Natural killer cell (primary cell): ENCODE measurements at regions not wholly inside any gene's neighbourhood (a gene's known extent, or its start where the extent isn't known, plus 50 kb on each side); places are given as distances from the start of the nearest gene placed in this dataset.

Source experiments
- ATAC-seq, 3 donors: fragments of 150-1000 bp in 2 of 3; fragments of 200-7000 bp in 1 of 3; cut with Tn5 transposase; 1 replicate in 1 of 3; 2 replicates in 2 of 3; pipeline ENCODE4 v1.10.0; 2021; ENCODE audit warnings: mild to moderate bottlenecking in 2 of 3, moderate library complexity in 2 of 3
- DNase-seq, 2 donors: peaks; one replicate each; pipeline versions ENCODE4 v3.0.0 to v3.0.0-alpha.2; 2013 to 2021; ENCODE audit warnings: mixed read lengths in 1 of 2
- H3K27ac ChIP-seq: one replicate; pipeline ENCODE4 v1.5.1; 2013; ENCODE audit warnings: mild to moderate bottlenecking, low read length
- H3K27me3 ChIP-seq: one replicate; pipeline ENCODE4 v1.6.1; 2013; ENCODE audit warnings: low read length; ENCODE audit not compliant: control insufficient read depth, insufficient read depth
- H3K36me3 ChIP-seq: one replicate; pipeline ENCODE4 v1.6.1; 2013; ENCODE audit warnings: low read length; ENCODE audit not compliant: control insufficient read depth, insufficient read depth
- H3K4me1 ChIP-seq: one replicate; pipeline ENCODE4 v1.6.1; 2013; ENCODE audit warnings: low read length; ENCODE audit not compliant: control insufficient read depth, insufficient read depth
- H3K4me3 ChIP-seq: one replicate; pipeline ENCODE4 v1.5.1; 2013; ENCODE audit warnings: low read length
- H3K9me3 ChIP-seq: one replicate; pipeline ENCODE4 v1.6.1; 2013; ENCODE audit warnings: low read length; ENCODE audit not compliant: control insufficient read depth, insufficient read depth
- H3K27ac Mint-ChIP-seq, 2 donors: one replicate each; pipeline ENCODE4 v1.8.0; 2022; ENCODE audit warnings: mild to moderate bottlenecking in 2 of 2, mixed read lengths in 2 of 2, moderate library complexity in 1 of 2
- H3K27me3 Mint-ChIP-seq, 2 donors: one replicate each; pipeline ENCODE4 v1.8.0; 2022; ENCODE audit warnings: low read depth in 2 of 2, mixed read lengths in 2 of 2
- H3K36me3 Mint-ChIP-seq: one replicate; pipeline ENCODE4 v1.8.0; 2022; ENCODE audit warnings: mixed read lengths
- H3K4me1 Mint-ChIP-seq, 2 donors: one replicate each; pipeline ENCODE4 v1.8.0; 2022; ENCODE audit warnings: mixed read lengths in 2 of 2
- H3K4me3 Mint-ChIP-seq: one replicate; pipeline ENCODE4 v1.8.0; 2022; ENCODE audit warnings: mild to moderate bottlenecking, moderate library complexity, mixed read lengths
- H3K9me3 Mint-ChIP-seq, 2 donors: one replicate each; pipeline ENCODE4 v1.8.0; 2022; ENCODE audit warnings: mixed read lengths in 2 of 2
- CTCF ChIP-seq: fragments of 200-600 bp; IDR thresholded peaks from one replicate; pipeline ENCODE4 v1.8.0; 2022; ENCODE audit warnings: antibody characterized with exemption
- WGBS: methylation state at CpG from one replicate; pipeline ENCODE4 v1.1.7; 2013; ENCODE audit warnings: missing lambda C conversion rate; ENCODE audit not compliant: insufficient coverage; 5-methylcytosine and 5-hydroxymethylcytosine counted together
- intact Hi-C: fragments of 100-400 bp; cut with micrococcal nuclease; formaldehyde crosslinking; loops from one replicate; pipeline ENCODE4 v1.14.2; 2022

GRCh38 chr1:4935807-4936206 lies 281.4 kb downstream of the AJAP1 start:
- Mint-ChIP-seq H3K36me3 (no peaks in the 10 kb centered on the region), H3K4me3 (no peak overlapping the region), H3K4me1 (no peaks in the 10 kb centered on the region), H3K9me3 (peaks cover 4 to 8% of the 10 kb centered on the region in 2 donors), H3K27me3 (peaks cover 0 to 4% of the 10 kb centered on the region in 2 donors), H3K27ac (no peak overlapping the region)
- TF ChIP-seq CTCF = no peak
- Histone ChIP-seq H3K4me1 (no peaks in the 10 kb centered on the region), H3K4me3 (no peak overlapping the region), H3K27ac (no peak overlapping the region), H3K9me3 (no peaks in the 10 kb centered on the region), H3K36me3 (no peaks in the 10 kb centered on the region), H3K27me3 (no peaks in the 10 kb centered on the region)
- intact Hi-C loops = no loop called here
- ATAC-seq (no peak), DNase-seq (no peak)
- 80% methylated on average over 4 of the region's 4 CpGs for WGBS

DNA sequence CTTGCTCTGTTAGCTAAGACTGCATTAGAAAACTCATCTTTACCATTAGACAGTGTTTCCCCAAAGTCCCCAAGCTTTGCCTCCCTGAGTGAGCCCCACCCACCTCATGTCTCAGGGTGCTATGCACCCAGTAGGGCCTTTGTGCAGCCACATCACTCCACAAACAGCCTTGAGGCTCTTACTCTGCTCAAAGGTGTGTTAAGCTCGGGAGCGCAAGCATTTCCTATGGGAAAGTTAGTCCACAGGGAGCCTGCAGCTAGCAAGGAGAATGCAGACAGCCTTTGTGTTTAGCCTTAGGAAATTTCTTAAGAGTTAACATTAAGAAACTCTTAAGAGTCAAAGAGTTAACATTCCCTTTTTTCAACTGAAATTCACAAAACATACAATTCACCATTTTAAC lies 278.8 kb downstream of the AJAP1 start:
- no peak for TF ChIP-seq CTCF
- no peak for ATAC-seq
- H3K27ac Mint-ChIP-seq = no peak overlapping the region
- H3K4me1 Mint-ChIP-seq = no peaks in the 10 kb centered on the region
- H3K27me3 Mint-ChIP-seq = no peaks in the 10 kb centered on the region
- no peak overlapping the region for H3K4me3 ChIP-seq
- no peaks in the 10 kb centered on the region for H3K9me3 ChIP-seq
- intact Hi-C loops = no loop called here
- H3K9me3 Mint-ChIP-seq = no peaks in the 10 kb centered on the region
- no peaks in the 10 kb centered on the region for H3K36me3 ChIP-seq
- H3K27me3 ChIP-seq = no peaks in the 10 kb centered on the region
- H3K27ac ChIP-seq = no peak overlapping the region
- H3K36me3 Mint-ChIP-seq = no peaks in the 10 kb centered on the region
- 58% methylated on average over 2 of the region's 2 CpGs for WGBS
- H3K4me1 ChIP-seq = no peaks in the 10 kb centered on the region
- no peak overlapping the region for H3K4me3 Mint-ChIP-seq
- no peak for DNase-seq

GRCh38 chr1:4932311-4933030 lies 278.1 kb downstream of the AJAP1 start:
- no peak for ATAC-seq
- Mint-ChIP-seq H3K9me3 (no peaks in the 10 kb centered on the region), H3K4me1 (no peaks in the 10 kb centered on the region), H3K27ac (no peak overlapping the region), H3K27me3 (no peaks in the 10 kb centered on the region), H3K4me3 (no peak overlapping the region), H3K36me3 (no peaks in the 10 kb centered on the region)
- Histone ChIP-seq H3K27me3 (no peaks in the 10 kb centered on the region), H3K4me3 (no peak overlapping the region), H3K9me3 (no peaks in the 10 kb centered on the region), H3K36me3 (no peaks in the 10 kb centered on the region), H3K27ac (no peak overlapping the region), H3K4me1 (no peaks in the 10 kb centered on the region)
- intact Hi-C loops = no loop called here
- TF ChIP-seq CTCF = no peak
- no peak for DNase-seq
- 78% methylated on average over 13 of the region's 15 CpGs for WGBS

GRCh38 chr1:4931486-4931885 lies 277.1 kb downstream of the AJAP1 start:
- DNase-seq = no peak
- no peak for ATAC-seq
- Histone ChIP-seq H3K27ac (no peak overlapping the region), H3K9me3 (no peaks in the 10 kb centered on the region), H3K4me3 (no peak overlapping the region), H3K36me3 (no peaks in the 10 kb centered on the region), H3K27me3 (no peaks in the 10 kb centered on the region), H3K4me1 (no peaks in the 10 kb centered on the region)
- Mint-ChIP-seq H3K4me1 (no peaks in the 10 kb centered on the region), H3K27ac (no peak overlapping the region), H3K9me3 (no peaks in the 10 kb centered on the region), H3K36me3 (no peaks in the 10 kb centered on the region), H3K27me3 (no peaks in the 10 kb centered on the region), H3K4me3 (no peak overlapping the region)
- WGBS = 86% methylated on average over 4 of the region's 4 CpGs
- no peak for TF ChIP-seq CTCF
- intact Hi-C loops = no loop called here
